SKM-1 treated with dmso at 0.1 percent for 144 hours (cell line): ENCODE measurements at regions not wholly inside any gene's neighbourhood (a gene's known extent, or its start where the extent isn't known, plus 50 kb on each side); places are given as distances from the start of the nearest gene placed in this dataset.

Source experiments
- DNase-seq: peaks from one replicate; lab custom pipeline; 2025; ENCODE audit not compliant: unreplicated experiment; lab: John Stamatoyannopoulos, UW

GRCh38 chr5:89758146-89758545 lies 651.4 kb downstream of the CETN3 start:
- DNase-seq, result no peak

DNA sequence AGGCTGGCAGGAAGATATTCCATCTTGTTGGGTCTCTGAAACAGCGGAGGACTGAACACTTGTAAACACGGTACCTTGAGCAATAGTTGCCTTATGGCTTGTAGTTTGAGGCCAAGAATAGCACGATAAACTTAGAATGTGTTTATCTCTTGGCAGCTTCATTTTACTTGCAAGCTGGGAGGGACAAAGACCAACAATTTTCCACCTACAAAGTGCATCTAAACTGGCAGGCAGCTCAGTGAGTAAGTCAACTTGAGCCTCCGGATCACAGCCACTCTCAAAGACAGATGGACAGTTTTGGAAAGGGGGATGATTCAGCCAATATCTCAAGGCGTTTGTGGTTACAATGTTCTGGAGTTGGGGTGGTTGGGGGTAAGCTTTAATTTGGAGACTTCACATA lies 652.6 kb downstream of the CETN3 start:
- no peak for DNase-seq

DNA sequence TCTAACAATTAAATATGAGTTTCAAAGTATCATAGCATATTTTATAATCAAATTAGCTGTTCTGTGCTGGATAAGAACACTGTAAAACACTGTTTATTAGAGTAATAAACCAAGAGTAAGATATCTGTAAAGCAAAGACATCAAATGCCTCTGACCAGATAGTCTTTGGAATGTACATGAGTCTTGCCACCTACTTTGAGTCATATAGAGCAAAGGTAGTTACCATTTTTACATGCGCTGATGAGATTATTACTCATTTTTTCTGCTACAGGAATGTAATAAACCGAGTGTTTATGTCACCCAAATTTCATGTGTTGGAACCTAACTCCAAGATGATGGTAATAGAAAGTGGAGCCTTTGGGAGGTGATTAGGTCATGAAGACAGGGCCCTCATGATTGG lies 654.5 kb downstream of the CETN3 start:
- no peak for DNase-seq

DNA sequence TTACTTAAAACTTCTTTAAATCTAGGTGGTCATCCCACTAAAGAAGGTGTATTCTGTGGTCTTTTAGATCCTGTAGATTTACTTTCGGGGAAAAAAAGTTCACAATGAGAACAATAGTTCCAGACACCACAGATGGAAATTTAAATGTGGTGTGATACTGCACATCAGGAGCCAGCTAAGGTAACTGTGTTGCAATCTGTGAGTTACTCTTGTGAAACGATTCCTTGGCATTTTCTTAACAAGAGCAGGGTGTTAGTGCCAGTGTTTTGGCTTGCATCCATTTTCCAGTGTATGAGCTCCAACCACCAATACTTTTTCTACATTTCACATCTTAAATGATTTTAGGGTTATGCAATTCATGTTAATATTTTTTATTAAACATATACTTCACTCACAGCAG lies 674.5 kb downstream of the CETN3 start:
- DNase-seq, result no peak

GRCh38 chr5:89733772-89734171 lies 675.8 kb downstream of the CETN3 start:
- DNase-seq, result no peak

GRCh38 chr5:89729623-89730301 lies 679.8 kb downstream of the CETN3 start:
- no peak for DNase-seq

DNA sequence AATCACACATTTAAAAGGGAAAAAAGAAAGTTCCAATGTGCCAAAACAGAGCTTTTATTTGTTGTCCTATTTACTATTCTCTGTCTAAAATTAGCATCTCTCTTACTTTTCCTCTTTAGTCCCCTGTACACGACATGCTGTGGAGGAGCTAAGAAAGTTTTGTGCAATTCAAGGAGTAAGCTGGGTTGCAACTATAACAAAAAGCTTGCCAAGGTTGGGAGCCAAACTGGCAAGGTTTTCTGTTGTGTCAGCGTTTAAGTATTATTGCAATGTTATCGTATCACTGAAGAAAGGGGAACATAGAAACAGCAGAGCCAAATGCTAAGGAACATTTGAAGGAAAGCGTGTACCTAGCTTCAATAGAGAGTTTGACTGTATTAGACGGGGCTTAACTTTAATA lies 680.8 kb downstream of the CETN3 start:
- no peak for DNase-seq

DNA sequence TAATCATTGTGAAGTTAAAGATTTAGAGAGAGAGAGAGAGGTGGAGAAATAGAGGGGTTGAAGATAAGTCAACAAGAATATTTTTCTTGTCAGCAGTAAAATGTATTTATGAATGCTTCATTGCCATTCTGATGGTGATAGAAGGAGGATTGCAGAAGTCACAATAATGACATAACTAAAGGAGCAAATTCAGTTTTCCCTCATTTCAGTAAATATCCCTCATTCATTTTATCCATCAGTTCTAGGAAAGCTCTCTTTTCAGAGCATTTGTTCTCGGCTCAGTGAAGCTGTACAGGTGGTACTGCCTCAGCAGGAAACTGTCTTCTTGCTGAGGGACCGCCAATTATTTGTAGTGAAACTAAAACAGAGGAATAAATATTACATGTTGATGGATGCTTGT lies 681.4 kb downstream of the CETN3 start:
- no peak for DNase-seq

DNA sequence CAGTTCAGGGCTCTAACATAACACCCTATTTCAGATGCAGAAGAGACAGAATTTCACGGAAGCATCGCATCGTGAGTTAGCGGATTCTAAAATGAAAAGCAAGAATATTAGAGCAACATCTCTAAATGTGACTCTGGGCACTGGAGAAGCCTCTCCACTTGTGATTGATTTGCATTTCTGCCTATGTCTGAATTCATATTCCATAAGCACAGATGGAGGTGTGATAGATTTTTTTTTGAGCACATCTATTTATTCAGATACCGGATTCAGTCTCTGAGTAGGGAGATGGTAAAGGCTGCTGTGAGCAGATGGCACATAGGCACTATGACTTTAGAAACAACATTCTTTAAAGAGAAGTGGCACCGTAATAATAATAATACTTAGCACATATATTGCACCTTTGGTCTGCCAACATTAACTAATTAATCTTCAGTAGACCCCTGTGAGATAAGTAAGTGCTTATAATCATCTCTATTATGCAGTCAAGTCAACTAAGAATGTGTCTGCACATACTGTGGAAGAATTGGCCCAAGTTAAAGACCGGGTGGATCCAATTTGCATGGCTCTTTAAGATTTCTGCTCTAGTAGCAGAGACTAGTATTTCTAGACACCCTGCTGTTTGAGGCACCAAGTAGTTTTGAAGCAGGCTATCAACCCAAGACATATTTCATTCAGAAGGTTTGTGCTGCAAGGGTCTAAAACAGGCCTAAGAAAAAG lies 685.0 kb downstream of the CETN3 start:
- DNase-seq, result no peak

DNA sequence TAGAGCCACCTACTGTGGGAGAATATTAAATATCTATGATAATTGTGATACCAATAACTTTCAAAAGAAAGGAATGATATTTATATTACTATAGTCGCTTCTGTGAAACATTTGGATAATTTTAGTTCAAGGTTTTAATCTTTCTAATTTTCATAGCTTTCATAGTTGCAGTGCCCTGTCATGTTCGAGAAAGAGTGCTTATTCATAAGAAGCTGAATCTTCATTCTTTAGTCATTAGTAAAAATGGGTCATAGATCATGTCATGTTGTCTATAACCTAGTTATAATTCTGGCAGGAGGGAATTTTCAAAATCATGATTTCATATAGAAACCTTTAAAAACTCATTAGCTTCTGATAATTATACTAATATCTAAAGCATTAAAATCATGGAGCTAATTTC lies 685.6 kb downstream of the CETN3 start:
- DNase-seq, result no peak

- DNase-seq, result no peak
Observed at GRCh38 chr5:89722538-89722937, 687.0 kb downstream of the CETN3 start.

DNA sequence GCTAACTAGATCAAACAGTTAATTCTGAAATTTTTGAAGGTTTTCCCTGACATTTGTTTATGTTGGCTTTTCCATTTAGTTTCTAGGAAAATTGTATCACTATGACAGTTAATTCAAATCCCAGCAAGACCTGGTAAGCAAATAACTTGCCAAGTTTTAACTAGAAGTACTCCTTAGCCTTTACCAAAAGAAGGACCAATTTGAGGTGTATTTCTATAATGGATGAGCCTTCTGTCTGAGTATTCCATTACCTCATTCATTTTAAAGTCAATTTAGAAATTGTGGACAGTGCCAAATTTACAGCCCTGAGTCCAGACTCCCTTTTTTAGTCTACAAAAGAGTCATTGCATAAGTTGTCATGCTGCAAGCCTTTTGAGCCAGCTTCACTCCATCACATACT lies 687.6 kb downstream of the CETN3 start:
- DNase-seq, result no peak

DNA sequence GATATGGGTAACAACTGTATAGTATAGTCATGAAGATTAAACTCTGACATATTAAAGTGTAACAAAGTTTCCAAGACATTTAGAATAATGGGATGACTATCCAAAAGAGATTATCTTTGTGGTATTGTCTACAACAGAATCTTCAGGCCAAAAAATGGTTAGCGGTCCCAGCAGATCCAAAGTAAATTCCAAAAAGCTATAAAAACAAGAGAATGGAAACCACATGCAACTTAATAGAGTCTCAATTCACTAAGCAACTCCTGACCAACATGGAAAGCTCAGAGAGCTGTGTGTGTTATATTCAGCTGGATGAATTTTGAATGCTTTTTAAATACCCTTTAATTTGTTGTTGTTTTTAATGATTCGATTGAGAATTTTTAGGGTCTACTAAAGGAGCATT lies 688.2 kb downstream of the CETN3 start:
- DNase-seq, result no peak

- no peak for DNase-seq
Observed at GRCh38 chr5:89712134-89712700, 697.3 kb downstream of the CETN3 start.

- DNase-seq, result no peak
Observed at GRCh38 chr5:89711526-89711925, 698.0 kb downstream of the CETN3 start.

DNA sequence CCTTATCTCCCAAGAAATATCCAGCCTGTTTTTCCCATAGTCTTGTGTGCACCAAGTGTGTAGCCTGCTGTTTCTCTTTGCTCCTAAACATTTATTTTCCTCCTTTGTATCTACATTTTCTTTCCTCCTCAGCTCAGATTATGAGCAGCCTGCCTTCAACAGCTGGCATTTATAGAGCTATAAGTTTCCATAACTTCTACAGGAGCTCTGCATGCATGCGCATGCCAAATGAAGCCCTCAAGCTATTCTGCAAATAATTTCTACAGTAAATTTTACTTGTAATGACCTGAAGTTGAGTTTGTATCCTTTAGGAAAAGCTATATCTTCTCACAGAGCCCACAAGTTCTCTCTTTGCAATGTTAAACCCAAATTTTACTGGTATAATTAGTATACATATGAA lies 699.5 kb downstream of the CETN3 start:
- no peak for DNase-seq

DNA sequence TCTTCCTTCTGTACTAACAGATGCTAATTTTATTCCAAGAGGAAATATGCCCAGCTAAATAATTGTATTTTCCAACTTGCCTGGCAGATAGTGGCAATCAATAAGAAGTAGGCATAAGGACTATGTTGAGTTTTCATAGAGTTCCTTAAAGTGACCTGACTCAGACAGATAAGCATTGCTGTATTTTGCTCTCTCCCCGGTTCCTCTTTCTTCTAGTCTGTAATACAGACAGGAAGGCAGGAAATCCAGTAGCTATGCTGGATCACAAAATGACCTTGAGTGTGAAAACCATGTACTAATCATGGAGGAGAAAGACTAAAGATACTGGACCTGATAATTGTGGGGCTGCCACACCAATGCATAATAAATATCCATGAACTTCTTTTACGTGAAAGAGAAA lies 701.7 kb downstream of the CETN3 start:
- DNase-seq, result peak; percentile 74

DNA sequence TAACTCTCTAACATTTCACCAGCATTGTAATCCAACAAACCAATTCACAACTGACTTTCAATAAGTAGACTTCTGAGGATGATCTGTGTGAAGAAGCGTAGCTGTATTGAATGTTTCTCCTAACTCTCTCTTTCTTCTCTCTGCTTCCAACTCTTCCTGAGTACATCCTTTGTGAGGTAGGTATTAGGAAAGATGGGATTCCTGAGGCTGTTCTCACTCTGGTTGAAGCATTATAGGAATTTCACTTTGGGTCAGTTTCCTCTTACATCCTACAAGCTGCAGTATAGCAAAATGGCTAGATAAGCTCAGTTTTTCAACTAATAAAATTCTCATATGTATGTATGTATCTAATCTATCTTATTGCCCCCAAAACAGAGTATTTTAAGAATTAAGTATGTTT lies 702.8 kb downstream of the CETN3 start:
- DNase-seq, result no peak

DNA sequence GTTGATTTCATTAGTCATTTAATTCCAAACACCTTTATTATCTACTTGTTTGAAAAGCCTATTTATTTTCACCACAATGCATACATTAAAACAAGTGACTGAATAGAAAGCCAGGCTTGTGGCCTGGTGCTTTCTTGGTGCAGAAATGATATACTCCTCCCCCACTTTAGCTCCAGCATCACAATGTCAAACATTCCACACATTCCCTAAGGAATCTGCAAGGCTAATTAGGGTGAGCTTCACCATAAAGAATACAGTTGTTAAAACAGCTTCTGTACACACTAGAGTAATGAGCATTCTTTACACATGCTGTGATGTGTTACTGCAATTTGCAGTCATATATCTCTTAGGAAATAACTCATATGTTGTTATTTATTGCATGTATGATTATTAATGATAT lies 705.7 kb downstream of the CETN3 start:
- no peak for DNase-seq

DNA sequence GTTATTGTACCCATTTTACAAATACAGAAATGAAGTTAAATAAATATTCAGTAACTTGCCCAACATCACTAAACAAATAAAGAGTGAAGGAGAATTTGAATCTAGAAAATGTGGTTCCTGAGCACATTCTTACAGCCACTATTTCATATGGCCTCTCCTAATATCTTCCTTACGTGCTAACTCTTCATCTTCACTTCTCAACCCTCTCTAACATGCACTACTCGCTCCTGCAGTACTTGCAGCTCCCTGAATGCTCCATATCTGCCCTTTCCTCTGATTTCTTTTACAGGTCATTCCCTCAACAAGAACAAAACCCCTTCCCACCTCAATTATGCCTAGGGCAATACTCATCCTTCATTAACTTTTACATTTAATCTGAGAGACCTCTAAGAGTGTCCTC lies 711.5 kb downstream of the CETN3 start:
- no peak for DNase-seq

- DNase-seq, result no peak
Observed at GRCh38 chr5:89697581-89697980, 712.0 kb downstream of the CETN3 start.

DNA sequence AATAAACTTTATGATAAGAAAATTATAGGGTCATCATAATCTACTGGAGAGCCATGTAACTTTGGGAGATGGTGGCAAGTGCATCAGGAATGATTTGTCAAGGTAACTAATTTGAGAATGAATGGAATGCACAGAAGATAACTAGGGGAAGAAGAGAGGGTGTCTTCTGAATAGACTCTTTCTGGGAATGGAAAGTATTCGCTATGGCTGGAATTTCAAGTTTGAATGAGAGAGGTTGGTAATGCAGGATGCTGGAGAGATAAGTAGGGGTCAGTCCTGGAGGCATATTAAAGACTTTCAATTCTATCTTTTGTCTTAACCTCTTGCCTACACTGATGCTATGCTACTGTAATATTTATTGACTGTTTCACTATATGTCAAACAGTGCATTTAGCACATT lies 714.2 kb downstream of the CETN3 start:
- DNase-seq, result no peak
